Bronchial epithelial cell (primary cell): ENCODE measurements at regions not wholly inside any gene's neighbourhood (a gene's known extent, or its start where the extent isn't known, plus 50 kb on each side); places are given as distances from the start of the nearest gene placed in this dataset.
A peak's percentile ranks its signal among the peaks of the same experiment; 100 is the strongest.

Source experiments
- DNase-seq: peaks from one replicate; pipeline ENCODE4 v3.0.0-alpha.2; 2010; ENCODE audit warnings: low read depth
- FAIRE-seq: peaks from 2 replicates; lab custom pipeline; 2011; peaks lifted over from hg19 to GRCh38; lab: Jason Lieb, UNC
- H3K27me3 ChIP-seq: 2 replicates; pipeline ENCODE4 v1.5.1; 2011; ENCODE audit warnings: low read length; ENCODE audit not compliant: control insufficient read depth, insufficient read depth
- H3K36me3 ChIP-seq: 2 replicates; pipeline ENCODE4 v1.5.1; 2011; ENCODE audit warnings: low read length; ENCODE audit not compliant: control insufficient read depth, insufficient read depth
- H3K4me3 ChIP-seq: 2 replicates; pipeline ENCODE4 v1.5.1; 2011; ENCODE audit warnings: mild to moderate bottlenecking, low read depth, low read length, control low read depth
- CTCF ChIP-seq: IDR thresholded peaks from 2 replicates; pipeline ENCODE4 v1.5.1; 2011; ENCODE audit warnings: mild to moderate bottlenecking, moderate library complexity, low read length, control low read depth, inconsistent platforms; ENCODE audit not compliant: insufficient read depth, severe bottlenecking

- FAIRE-seq (no peak), DNase-seq (peak; percentile 75)
- no peaks in the 10 kb centered on the region for H3K27me3 ChIP-seq
- H3K36me3 ChIP-seq = no peaks in the 10 kb centered on the region
- H3K4me3 ChIP-seq = no peak overlapping the region
- no peak for TF ChIP-seq CTCF
Observed at GRCh38 chr5:135222171-135222681, 176.8 kb downstream of the MACROH2A1 start.

- Histone ChIP-seq H3K27me3 (no peaks in the 10 kb centered on the region), H3K4me3 (no peak overlapping the region), H3K36me3 (no peaks in the 10 kb centered on the region)
- no peak for TF ChIP-seq CTCF
- FAIRE-seq (no peak), DNase-seq (no peak)
Observed at GRCh38 chr5:135221696-135222095, 177.3 kb downstream of the MACROH2A1 start.

- no peaks in the 10 kb centered on the region for H3K27me3 ChIP-seq
- no peak overlapping the region for H3K4me3 ChIP-seq
- DNase-seq (no peak), FAIRE-seq (no peak)
- TF ChIP-seq CTCF = no peak
- no peaks in the 10 kb centered on the region for H3K36me3 ChIP-seq
Observed at GRCh38 chr5:135221187-135221473, 177.9 kb downstream of the MACROH2A1 start.

GRCh38 chr5:135220394-135221186 lies 178.4 kb downstream of the MACROH2A1 start:
- FAIRE-seq (no peak), DNase-seq (no peak)
- no peak overlapping the region for H3K4me3 ChIP-seq
- no peaks in the 10 kb centered on the region for H3K27me3 ChIP-seq
- H3K36me3 ChIP-seq = no peaks in the 10 kb centered on the region
- TF ChIP-seq CTCF = no peak

- TF ChIP-seq CTCF = no peak
- FAIRE-seq (no peak), DNase-seq (no peak)
- peaks cover under 1% of the 10 kb centered on the region for H3K27me3 ChIP-seq
- no peak overlapping the region for H3K4me3 ChIP-seq
- no peaks in the 10 kb centered on the region for H3K36me3 ChIP-seq
Observed at GRCh38 chr5:135219868-135220267, 179.2 kb downstream of the MACROH2A1 start.
